Nucleus accumbens (tissue), 56 donors: ENCODE measurements at regions not wholly inside any gene's neighbourhood (a gene's known extent, or its start where the extent isn't known, plus 50 kb on each side); places are given as distances from the start of the nearest gene placed in this dataset.

Experiments used
- DNase-seq, 56 donors: peaks; one replicate each; lab custom pipeline; 2025; lab: John Stamatoyannopoulos, UW

DNA sequence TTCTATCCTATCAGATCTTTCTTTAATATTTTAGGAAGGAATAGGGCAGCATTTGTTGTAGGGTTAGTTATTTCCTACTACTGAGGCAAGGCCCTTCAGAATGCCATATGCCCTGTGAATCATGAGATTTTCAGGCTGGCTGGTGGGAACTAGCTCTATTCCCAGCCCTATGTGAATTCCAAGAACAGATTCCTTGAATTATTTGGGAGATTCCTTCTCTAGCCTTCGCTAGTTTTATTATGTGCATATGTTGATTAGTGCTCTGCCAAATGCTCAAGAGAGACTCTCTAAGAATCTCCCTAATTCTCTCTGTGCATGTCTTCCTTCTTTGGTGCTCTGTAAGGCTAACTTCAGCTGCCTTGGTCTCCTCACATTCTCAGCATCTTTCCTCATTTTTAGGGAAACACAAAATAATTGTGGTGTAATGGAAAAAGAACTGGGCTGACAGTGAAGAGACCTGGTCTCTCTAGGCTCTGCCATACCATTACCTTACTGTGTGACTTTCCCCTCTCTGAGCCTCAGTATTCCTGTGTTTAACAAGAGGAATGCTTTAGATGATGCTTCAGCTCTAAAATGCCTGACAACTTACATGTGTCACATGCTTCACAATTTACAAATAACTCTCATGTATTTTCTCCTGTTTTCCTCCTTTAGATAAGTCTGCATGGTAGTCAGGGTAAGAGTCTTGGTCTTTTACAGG lies 79.7 kb downstream of the VMA21 start:
- DNase-seq, result no peak

- no peak for DNase-seq
Observed at GRCh38 chrX:151478058-151478457, 81.1 kb downstream of the VMA21 start.

DNA sequence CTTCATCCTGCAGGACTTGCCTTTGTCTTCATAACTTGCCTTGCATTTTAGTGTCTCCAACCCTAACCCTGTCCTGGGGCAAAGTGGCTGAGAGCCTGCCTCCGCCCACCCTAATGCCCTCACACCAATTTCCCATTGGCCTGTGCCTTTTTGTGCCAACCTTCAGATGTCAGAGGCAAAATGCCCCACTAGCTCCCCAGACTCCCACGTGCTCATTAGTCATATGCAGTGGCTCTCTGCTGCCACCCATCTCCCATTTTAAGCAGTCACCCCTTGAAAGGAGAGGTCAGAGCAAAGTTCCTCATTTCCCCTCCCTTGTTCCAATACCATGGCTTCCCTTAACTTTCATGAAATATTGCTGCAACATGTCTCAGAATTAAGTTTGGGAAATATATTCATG lies 74.8 kb upstream of the PASD1 start:
- no peak for DNase-seq

- DNase-seq, result peak in 1 of 56 donors; percentile 6
Observed at GRCh38 chrX:151505796-151506195, 57.7 kb upstream of the PASD1 start.

DNA sequence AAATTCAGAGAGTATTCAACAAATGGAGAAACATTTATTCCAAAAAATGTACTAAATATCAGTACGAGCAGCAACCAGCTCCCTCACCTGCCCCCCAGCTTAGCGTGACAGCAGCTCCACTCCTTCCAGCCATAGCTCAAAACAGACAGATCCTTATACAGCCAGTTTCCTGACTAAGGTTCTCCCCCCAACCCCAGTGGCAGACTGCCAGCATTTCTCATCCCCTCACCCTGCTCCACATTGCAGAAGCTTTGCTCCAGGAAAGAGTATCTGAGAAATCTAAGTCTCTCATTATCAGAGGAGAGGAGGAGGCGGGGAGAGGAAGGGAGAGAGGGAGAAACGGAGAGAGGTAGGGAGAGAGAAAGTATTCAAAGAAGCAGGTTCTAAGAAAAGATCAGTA lies 53.3 kb upstream of the PASD1 start:
- DNase-seq, result no peak

DNA sequence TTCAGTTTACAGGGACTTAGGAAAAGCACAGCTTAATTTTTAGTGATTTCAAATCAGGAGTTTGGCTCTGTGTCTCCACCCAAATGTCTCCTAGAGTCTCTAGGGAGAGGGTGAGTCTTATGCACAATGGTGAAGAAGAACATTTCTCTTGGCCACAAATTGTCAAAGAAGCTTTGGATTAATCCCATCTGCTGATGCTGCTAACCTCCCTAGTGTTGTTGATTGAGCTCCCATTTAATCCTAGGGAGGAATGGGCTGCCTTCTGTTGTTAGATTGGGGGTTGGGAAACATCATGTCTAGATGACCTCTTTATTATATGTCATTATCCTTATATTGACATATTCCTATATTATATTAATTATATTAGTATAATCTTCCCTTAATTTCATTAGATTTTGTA lies 50.0 kb upstream of the PASD1 start:
- no peak for DNase-seq
